GM23338 (cell line): ENCODE measurements at regions not wholly inside any gene's neighbourhood (a gene's known extent, or its start where the extent isn't known, plus 50 kb on each side); places are given as distances from the start of the nearest gene placed in this dataset.

Experiments
- ATAC-seq: fragments of 200-7000 bp; cut with Tn5 transposase; 3 replicates; pipeline ENCODE4 v1.9.1; 2020
- DNase-seq: peaks from one replicate; pipeline ENCODE4 v3.0.0-alpha.2; 2015; ENCODE audit warnings: low spot score
- H2AFZ ChIP-seq: fragments of 200-600 bp; sonication (generic); 2 replicates; pipeline ENCODE4 v1.8.0; 2016; ENCODE audit warnings: antibody characterized with exemption, mild to moderate bottlenecking, moderate library complexity
- H3F3A ChIP-seq: fragments of 200-600 bp; sonication (generic); replicated peaks from 2 replicates; pipeline ENCODE4 v1.8.0; 2017; ENCODE audit warnings: antibody characterized with exemption, mixed run types, low read depth
- H3K27ac ChIP-seq: fragments of 200-600 bp; sonication (generic); 2 replicates; pipeline ENCODE4 v1.6.1; 2016; ENCODE audit warnings: low read depth
- H3K27me3 ChIP-seq: fragments of 200-600 bp; sonication (generic); 2 replicates; pipeline ENCODE4 v1.8.0; 2016; ENCODE audit warnings: mild to moderate bottlenecking, mixed run types, moderate library complexity; ENCODE audit not compliant: insufficient read depth
- H3K36me3 ChIP-seq: fragments of 200-600 bp; sonication (generic); 2 replicates; pipeline ENCODE4 v1.8.0; 2016; ENCODE audit warnings: mild to moderate bottlenecking; ENCODE audit not compliant: insufficient read depth
- H3K4me1 ChIP-seq: fragments of 200-600 bp; sonication (generic); 2 replicates; pipeline ENCODE4 v1.8.0; 2016; ENCODE audit warnings: mild to moderate bottlenecking, moderate library complexity; ENCODE audit not compliant: insufficient read depth
- H3K4me2 ChIP-seq: fragments of 200-600 bp; sonication (generic); 2 replicates; pipeline ENCODE4 v1.7.1; 2017; ENCODE audit warnings: mixed run types
- H3K4me3 ChIP-seq: fragments of 200-600 bp; sonication (generic); 2 replicates; pipeline ENCODE4 v1.6.1; 2016; ENCODE audit warnings: mixed run types
- H3K79me2 ChIP-seq: fragments of 200-600 bp; sonication (generic); replicated peaks from 2 replicates; pipeline ENCODE4 v1.8.0; 2017; ENCODE audit warnings: mild to moderate bottlenecking; ENCODE audit not compliant: insufficient read depth
- H3K9me2 ChIP-seq: fragments of 200-600 bp; sonication (generic); 2 replicates; pipeline ENCODE4 v1.8.0; 2017; ENCODE audit not compliant: insufficient read depth
- H4K20me1 ChIP-seq: fragments of 200-600 bp; sonication (generic); replicated peaks from 2 replicates; pipeline ENCODE4 v1.8.0; 2017; ENCODE audit warnings: mild to moderate bottlenecking; ENCODE audit not compliant: insufficient read depth
- H3K27ac Mint-ChIP-seq: 2 replicates; pipeline ENCODE4 v1.8.0; 2020; ENCODE audit warnings: inconsistent platforms, mild to moderate bottlenecking, moderate library complexity, mixed read lengths
- H3K27me3 Mint-ChIP-seq: 3 replicates; pipeline ENCODE4 v1.8.0; 2022; ENCODE audit warnings: low read depth, mild to moderate bottlenecking, moderate library complexity, mixed read lengths, inconsistent platforms; ENCODE audit not compliant: insufficient read depth, poor library complexity
- H3K36me3 Mint-ChIP-seq: 3 replicates; pipeline ENCODE4 v1.8.0; 2021; ENCODE audit warnings: low read depth, mild to moderate bottlenecking, inconsistent platforms, moderate library complexity, mixed read lengths
- H3K4me1 Mint-ChIP-seq: 3 replicates; pipeline ENCODE4 v1.8.0; 2020; ENCODE audit warnings: mild to moderate bottlenecking, inconsistent platforms, mixed read lengths
- H3K4me3 Mint-ChIP-seq: 3 replicates; pipeline ENCODE4 v1.8.0; 2021; ENCODE audit warnings: moderate library complexity, mild to moderate bottlenecking, inconsistent platforms, mixed read lengths
- H3K9me3 Mint-ChIP-seq: 3 replicates; pipeline ENCODE4 v1.8.0; 2020; ENCODE audit warnings: moderate library complexity, mild to moderate bottlenecking, inconsistent platforms, mixed read lengths
- CREB1 ChIP-seq: fragments of 250-450 bp; sonication (Bioruptor Pico); IDR thresholded peaks from 2 replicates; pipeline ENCODE4 v1.5.0; 2020; ENCODE audit warnings: low read depth, mild to moderate bottlenecking, moderate library complexity
- CTCF ChIP-seq, 2 experiments: fragments of 200-600 bp in 1 of 2; sonication (generic) in 1 of 2; conservative IDR thresholded peaks; 2 replicates each; pipeline versions ENCODE4 v1.5.1 to v1.6.1; 2016 to 2017; ENCODE audit warnings: antibody characterized with exemption in 2 of 2, low read depth in 2 of 2, mild to moderate bottlenecking in 2 of 2, moderate library complexity in 1 of 2
- EZH2phosphoT487 ChIP-seq: fragments of 200-600 bp; sonication (generic); IDR thresholded peaks from one replicate; pipeline ENCODE4 v1.8.1; 2018; ENCODE audit warnings: antibody characterized with exemption; ENCODE audit not compliant: unreplicated experiment
- JUNB ChIP-seq: IDR thresholded peaks from one replicate; pipeline ENCODE4 v1.6.1; 2016; ENCODE audit warnings: antibody characterized with exemption; ENCODE audit not compliant: unreplicated experiment
- POLR2AphosphoS5 ChIP-seq: IDR thresholded peaks from 2 replicates; pipeline ENCODE4 v1.6.1; 2016; ENCODE audit warnings: antibody characterized with exemption, low read depth
- REST ChIP-seq: IDR thresholded peaks from one replicate; pipeline ENCODE4 v1.6.1; 2018; ENCODE audit warnings: antibody characterized with exemption; ENCODE audit not compliant: unreplicated experiment
- STAT1 ChIP-seq: IDR thresholded peaks from one replicate; pipeline ENCODE4 v1.6.1; 2016; ENCODE audit warnings: antibody characterized with exemption; ENCODE audit not compliant: unreplicated experiment
- ZNF114 ChIP-seq: fragments of 250-450 bp; sonication (Bioruptor Pico); IDR thresholded peaks from 2 replicates; pipeline ENCODE4 v1.5.0; 2020; ENCODE audit warnings: mild to moderate bottlenecking, moderate library complexity
- ZNF462 ChIP-seq: fragments of 250-450 bp; sonication (Bioruptor Pico); IDR thresholded peaks from 2 replicates; pipeline ENCODE4 v1.5.0; 2020; ENCODE audit warnings: mild to moderate bottlenecking, moderate library complexity

DNA sequence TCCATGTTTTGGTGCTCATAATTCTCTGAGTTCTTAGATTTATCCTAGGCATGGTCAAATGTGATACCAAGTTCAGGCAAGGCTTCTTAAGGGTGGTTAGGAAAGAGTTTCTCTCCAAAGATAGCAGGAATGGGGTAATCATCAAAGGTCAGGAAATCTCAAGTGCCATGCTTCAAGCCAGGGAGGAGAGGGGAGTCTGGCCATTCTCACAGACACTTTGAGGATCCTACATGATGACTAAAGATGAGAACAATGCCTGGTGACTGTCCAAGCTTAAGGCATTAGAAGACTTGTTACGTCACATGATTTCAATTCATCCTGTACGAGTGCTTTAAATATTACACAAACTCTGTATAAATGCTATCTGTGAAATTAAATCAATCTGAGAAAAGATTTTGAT lies 59.4 kb downstream of the POM121L12 start:
- no peaks in the 10 kb centered on the region for H3K4me1 ChIP-seq
- TF ChIP-seq POLR2AphosphoS5: no peak
- TF ChIP-seq STAT1: no peak
- TF ChIP-seq REST: no peak
- no peak for TF ChIP-seq CTCF (conservative IDR thresholded peaks at IDR 0.05; ENCODE audit: low read depth in 2 of 2)
- TF ChIP-seq ZNF114: no peak
- TF ChIP-seq EZH2phosphoT487: no peak
- no peak for TF ChIP-seq JUNB
- no peak for TF ChIP-seq CREB1
- TF ChIP-seq ZNF462 (CRISPR knock-in tag): no peak
- no peaks in the 10 kb centered on the region for H3K27me3 Mint-ChIP-seq

More for the DNA sequence above, 59.4 kb downstream of the POM121L12 start:
- Mint-ChIP-seq H3K36me3 (no peaks in the 10 kb centered on the region), H3K4me1 (no peaks in the 10 kb centered on the region; the same call in 2 of the 3 replicates), H3K4me3 (no peak overlapping the region), H3K9me3 (no peaks in the 10 kb centered on the region), H3K27ac (no peak overlapping the region)
- no peaks in the 10 kb centered on the region for H3K27me3 ChIP-seq
- H3K4me3 ChIP-seq: no peak overlapping the region
- H2AFZ ChIP-seq: 0 out of 2 replicates have a peak overlapping the region, but pooled peaks have one; percentile 4
- no peaks in the 10 kb centered on the region for H3K79me2 ChIP-seq
- H3K27ac ChIP-seq: no peak overlapping the region
- no peak for DNase-seq
- no peaks in the 10 kb centered on the region for H3K9me2 ChIP-seq
- H4K20me1 ChIP-seq: no peaks in the 10 kb centered on the region
- no peaks in the 10 kb centered on the region for H3K36me3 ChIP-seq
- H3K4me2 ChIP-seq: no peak overlapping the region
- H3F3A ChIP-seq: no peaks in the 10 kb centered on the region
- ATAC-seq: no peak
